Thyroid gland (tissue), 4 donors: ENCODE measurements at regions not wholly inside any gene's neighbourhood (a gene's known extent, or its start where the extent isn't known, plus 50 kb on each side); places are given as distances from the start of the nearest gene placed in this dataset.
A peak's percentile ranks its signal among the peaks of the same experiment; 100 is the strongest.

ENCODE experiments used
- CTCF ChIP-seq, 6 experiments: fragments of 200-600 bp in 3 of 6; fragments of 450-650 bp in 3 of 6; sonication (generic) in 3 of 6; IDR thresholded peaks; one replicate each; pipeline ENCODE4 v1.5.1; 2016 to 2019; ENCODE audit warnings: antibody characterized with exemption in 6 of 6, mild to moderate bottlenecking in 2 of 6, inconsistent platforms in 1 of 6, moderate library complexity in 1 of 6
- POLR2A ChIP-seq, 2 donors: fragments of 450-650 bp; IDR thresholded peaks; one replicate each; pipeline ENCODE4 v1.6.1; 2017; ENCODE audit warnings: antibody characterized with exemption in 2 of 2, mild to moderate bottlenecking in 2 of 2, moderate library complexity in 1 of 2

- TF ChIP-seq CTCF (IDR thresholded peaks at IDR 0.05) (peak in 2 of 6 experiments; percentile 13 to 24), POLR2A (IDR thresholded peaks at IDR 0.05) (no peak)
Observed at GRCh38 chr12:24012528-24012927, 63.1 kb upstream of the SOX5 start.
